OCI-LY7 (cell line): ENCODE measurements at regions not wholly inside any gene's neighbourhood (a gene's known extent, or its start where the extent isn't known, plus 50 kb on each side); places are given as distances from the start of the nearest gene placed in this dataset.

Experiments used
- CTCF ChIP-seq: fragments of 200-600 bp; sonication (generic); conservative IDR thresholded peaks from 2 replicates; pipeline ENCODE4 v1.5.1; 2014; ENCODE audit warnings: mild to moderate bottlenecking, antibody characterized with exemption, low read length, moderate library complexity, mixed read lengths
- EZH2phosphoT487 ChIP-seq: fragments of 200-600 bp; sonication (generic); IDR thresholded peaks from 2 replicates; pipeline ENCODE4 v1.6.1; 2018; ENCODE audit warnings: low read depth, borderline replicate concordance, mild to moderate bottlenecking, mixed run types, antibody characterized with exemption, low read length, moderate library complexity, mixed read lengths

- TF ChIP-seq CTCF (no peak), EZH2phosphoT487 (no peak)
Observed at GRCh38 chrX:9301836-9302235, 163.0 kb upstream of the TBL1X start.
